Vagina (tissue), 2 donors: ENCODE measurements at regions not wholly inside any gene's neighbourhood (a gene's known extent, or its start where the extent isn't known, plus 50 kb on each side); places are given as distances from the start of the nearest gene placed in this dataset. TPM values are rescaled to one million over a fixed set of nuclear protein-coding genes. Genes with fewer than 3 reads are reported as not detected.

ENCODE experiments used
- DNase-seq, 2 donors: peaks; one replicate each; pipeline ENCODE4 v3.0.0-alpha.2; 2017; ENCODE audit errors: extremely low spot score in 2 of 2
- H3K27ac ChIP-seq: fragments of 200-600 bp; sonication (generic); one replicate; pipeline ENCODE4 v1.5.1; 2019
- H3K27me3 ChIP-seq: fragments of 200-600 bp; sonication (generic); one replicate; pipeline ENCODE4 v1.5.1; 2019
- H3K36me3 ChIP-seq, 2 donors: fragments of 200-600 bp; sonication (generic); one replicate each; pipeline ENCODE4 v1.5.1; 2017 to 2019
- H3K4me1 ChIP-seq: fragments of 200-600 bp; sonication (generic); one replicate; pipeline ENCODE4 v1.5.1; 2019
- H3K4me3 ChIP-seq, 2 donors: fragments of 200-600 bp; sonication (generic); 1 replicate in 1 of 2; 2 replicates in 1 of 2; pipeline ENCODE4 v1.5.1; 2016 to 2019
- H3K9me3 ChIP-seq: fragments of 200-600 bp; sonication (generic); one replicate; pipeline ENCODE4 v1.5.1; 2019
- POLR2A ChIP-seq, 2 donors: fragments of 450-650 bp; IDR thresholded peaks; one replicate each; pipeline ENCODE4 v1.6.1; 2017; ENCODE audit warnings: antibody characterized with exemption in 2 of 2, mild to moderate bottlenecking in 2 of 2, moderate library complexity in 2 of 2
- POLR2AphosphoS5 ChIP-seq, 2 donors: sonication (generic); formaldehyde crosslinking; IDR thresholded peaks; one replicate each; pipeline ENCODE4 v1.9.0; 2017; ENCODE audit warnings: antibody characterized with exemption in 2 of 2, mild to moderate bottlenecking in 2 of 2, low read depth in 1 of 2; ENCODE audit not compliant: insufficient read depth in 1 of 2
- intact Hi-C: fragments of 100-400 bp; cut with DNase I; formaldehyde crosslinking; loops from one replicate; pipeline ENCODE4 v1.15.1; 2023
- microRNA-seq: library from miRNA; unstranded; fragments of <30 nt; microRNA quantifications from one replicate; pipeline ENCODE4, GENCODE V29; 2017; ENCODE audit warnings: borderline number of aligned reads, borderline replicate concordance
- small RNA-seq: library from RNA; depleted of rRNA; stranded (forward); fragments of <200 nt; gene quantifications from one replicate; pipeline ENCODE3, GENCODE V24; 2016
- TF ChIP-seq, protein P1 (sequence below), 3 experiments: fragments of 450-650 bp in 2 of 3; fragments of 200-600 bp in 1 of 3; sonication (generic) in 1 of 3; IDR thresholded peaks; one replicate each; pipeline ENCODE4 v1.5.1; 2017 to 2019; ENCODE audit warnings: antibody characterized with exemption in 3 of 3, mild to moderate bottlenecking in 2 of 3, moderate library complexity in 2 of 3

DNA sequence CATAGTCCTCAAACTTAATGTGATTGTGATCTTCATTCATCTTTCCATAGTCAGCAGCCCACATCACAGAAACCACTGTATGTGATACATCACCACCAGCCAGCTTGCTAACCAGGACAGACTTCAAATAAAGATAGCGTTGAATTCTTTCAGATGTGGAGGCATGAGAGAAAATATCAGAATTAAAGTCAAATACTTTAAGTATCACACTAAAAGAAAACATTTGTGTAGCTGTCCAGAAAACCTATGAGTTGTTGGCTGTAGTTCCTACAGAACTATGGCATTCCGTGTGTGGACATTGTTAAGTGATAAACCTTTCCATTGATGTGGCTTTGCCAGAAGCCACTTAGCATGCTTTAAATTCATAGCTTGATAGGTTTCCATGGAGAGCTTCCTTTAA, 105.1 kb downstream of the LLPH start:
- no peaks in the 10 kb centered on the region for H3K27me3 ChIP-seq
- no peak for DNase-seq
- intact Hi-C loops = no loop called here
- TF ChIP-seq, protein P1, sequence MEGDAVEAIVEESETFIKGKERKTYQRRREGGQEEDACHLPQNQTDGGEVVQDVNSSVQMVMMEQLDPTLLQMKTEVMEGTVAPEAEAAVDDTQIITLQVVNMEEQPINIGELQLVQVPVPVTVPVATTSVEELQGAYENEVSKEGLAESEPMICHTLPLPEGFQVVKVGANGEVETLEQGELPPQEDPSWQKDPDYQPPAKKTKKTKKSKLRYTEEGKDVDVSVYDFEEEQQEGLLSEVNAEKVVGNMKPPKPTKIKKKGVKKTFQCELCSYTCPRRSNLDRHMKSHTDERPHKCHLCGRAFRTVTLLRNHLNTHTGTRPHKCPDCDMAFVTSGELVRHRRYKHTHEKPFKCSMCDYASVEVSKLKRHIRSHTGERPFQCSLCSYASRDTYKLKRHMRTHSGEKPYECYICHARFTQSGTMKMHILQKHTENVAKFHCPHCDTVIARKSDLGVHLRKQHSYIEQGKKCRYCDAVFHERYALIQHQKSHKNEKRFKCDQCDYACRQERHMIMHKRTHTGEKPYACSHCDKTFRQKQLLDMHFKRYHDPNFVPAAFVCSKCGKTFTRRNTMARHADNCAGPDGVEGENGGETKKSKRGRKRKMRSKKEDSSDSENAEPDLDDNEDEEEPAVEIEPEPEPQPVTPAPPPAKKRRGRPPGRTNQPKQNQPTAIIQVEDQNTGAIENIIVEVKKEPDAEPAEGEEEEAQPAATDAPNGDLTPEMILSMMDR (IDR thresholded peaks at IDR 0.05) = no peak
- no peak for TF ChIP-seq POLR2AphosphoS5 (IDR thresholded peaks at IDR 0.05; ENCODE audit: insufficient read depth in 1 of 2, low read depth in 1 of 2)
- TF ChIP-seq POLR2A (IDR thresholded peaks at IDR 0.05) = no peak
- no peaks in the 10 kb centered on the region for H3K9me3 ChIP-seq
- no peak overlapping the region for H3K27ac ChIP-seq
- no peaks in the 10 kb centered on the region for H3K36me3 ChIP-seq
- no peak overlapping the region for H3K4me3 ChIP-seq
- H3K4me1 ChIP-seq = no peaks in the 10 kb centered on the region

DNA sequence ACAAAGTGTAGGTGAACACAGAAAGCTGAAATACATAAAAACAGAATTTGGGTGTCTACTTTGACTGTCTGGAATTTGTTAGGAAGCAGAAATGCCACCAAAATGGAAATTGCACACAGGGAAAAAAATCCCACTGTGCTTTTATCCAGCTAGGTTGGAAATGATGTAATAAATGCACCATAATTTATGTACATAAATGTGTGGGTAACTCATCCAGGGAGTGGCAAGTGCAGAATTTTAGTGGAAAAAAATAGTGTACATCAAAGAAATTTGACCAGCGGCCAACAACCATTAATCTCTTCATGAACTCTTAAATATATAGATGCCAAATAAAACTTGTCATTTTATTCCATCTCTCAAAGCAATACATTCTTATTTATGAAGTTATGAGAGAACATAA, 105.6 kb downstream of the LLPH start:
- Histone ChIP-seq H3K4me1 (no peaks in the 10 kb centered on the region), H3K27me3 (no peaks in the 10 kb centered on the region), H3K9me3 (no peaks in the 10 kb centered on the region), H3K36me3 (no peaks in the 10 kb centered on the region), H3K27ac (no peak overlapping the region), H3K4me3 (no peak overlapping the region)
- no peak for TF ChIP-seq POLR2AphosphoS5 (IDR thresholded peaks at IDR 0.05; ENCODE audit: insufficient read depth in 1 of 2, low read depth in 1 of 2)
- no peak for DNase-seq
- intact Hi-C loops = no loop called here

DNA sequence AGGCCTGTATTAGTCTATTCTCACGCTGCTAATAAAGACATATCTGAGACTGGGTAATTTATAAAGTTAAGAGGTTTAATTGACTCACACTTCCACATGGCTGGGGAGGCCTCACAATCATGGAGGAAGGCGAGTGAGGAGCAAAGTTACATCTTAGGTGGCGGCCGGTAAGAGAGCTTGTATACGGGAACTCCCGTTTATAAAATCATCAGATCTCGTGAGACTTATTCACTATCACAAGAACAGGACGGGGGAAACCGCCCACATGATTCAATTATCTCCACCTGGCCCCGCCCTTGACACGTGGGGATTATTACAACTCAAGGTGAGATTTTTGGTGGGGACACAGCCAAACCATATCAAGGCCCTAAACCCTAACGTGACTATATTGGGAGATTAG, 110.1 kb downstream of the LLPH start:
- no peak for DNase-seq
- no peaks in the 10 kb centered on the region for H3K36me3 ChIP-seq
- TF ChIP-seq POLR2AphosphoS5 (IDR thresholded peaks at IDR 0.05; ENCODE audit: insufficient read depth in 1 of 2, low read depth in 1 of 2) (no peak), POLR2A (IDR thresholded peaks at IDR 0.05) (no peak)
- TF ChIP-seq, protein P1 (IDR thresholded peaks at IDR 0.05) = no peak
- intact Hi-C loops = no loop called here
- H3K9me3 ChIP-seq = no peaks in the 10 kb centered on the region
- H3K4me1 ChIP-seq = peaks cover 4% of the 10 kb centered on the region
- no peak overlapping the region for H3K27ac ChIP-seq
- H3K27me3 ChIP-seq = no peaks in the 10 kb centered on the region
- no peak overlapping the region for H3K4me3 ChIP-seq

DNA sequence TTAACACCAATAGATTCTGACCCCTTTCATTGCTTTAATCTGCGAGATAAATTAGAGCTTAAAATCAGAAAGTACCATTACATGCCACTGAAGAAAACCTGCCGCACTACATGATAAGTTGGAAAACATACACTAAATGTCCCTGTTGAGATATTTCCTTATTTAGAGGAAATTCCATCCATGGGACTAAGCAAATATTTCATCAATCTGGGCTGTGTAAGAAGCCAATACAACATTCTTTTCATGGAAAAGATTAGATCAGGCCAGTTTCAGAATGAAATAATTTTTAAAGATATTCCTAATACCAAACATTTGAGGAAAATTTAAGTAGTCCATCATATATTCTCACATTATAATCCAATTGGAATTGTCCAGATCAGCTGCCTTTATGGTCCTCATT, 112.8 kb downstream of the LLPH start:
- H3K27me3 ChIP-seq = no peaks in the 10 kb centered on the region
- no peak overlapping the region for H3K27ac ChIP-seq
- H3K4me3 ChIP-seq = no peak overlapping the region
- TF ChIP-seq, protein P1 (IDR thresholded peaks at IDR 0.05) = no peak
- TF ChIP-seq POLR2AphosphoS5 (IDR thresholded peaks at IDR 0.05; ENCODE audit: insufficient read depth in 1 of 2, low read depth in 1 of 2) (no peak), POLR2A (IDR thresholded peaks at IDR 0.05) (no peak)
- H3K36me3 ChIP-seq = no peaks in the 10 kb centered on the region
- DNase-seq = no peak
- no peaks in the 10 kb centered on the region for H3K9me3 ChIP-seq
- peaks cover 9% of the 10 kb centered on the region for H3K4me1 ChIP-seq
- intact Hi-C loops = no loop called here

Small RNA genes in the stretch of these regions (microRNA-seq; reads per million reads assigned to microRNA genes)
- gene MIR6074 = not detected

Small RNA genes in the stretch of these regions (small RNA-seq; reads per million reads assigned to genes)
- gene MIR6074 (not detected), gene RNA5SP362 (not detected)
